C1 segment of cervical spinal cord (tissue), 14 donors: ENCODE measurements at regions not wholly inside any gene's neighbourhood (a gene's known extent, or its start where the extent isn't known, plus 50 kb on each side); places are given as distances from the start of the nearest gene placed in this dataset.
"Not testable (repeated sequence)": the region's sequence is repeated elsewhere in the genome, so short reads cannot be mapped to it uniquely, and the experiment has no call there.

Experiments used
- DNase-seq, 14 donors: peaks; one replicate each; lab custom pipeline; 2025; lab: John Stamatoyannopoulos, UW

GRCh38 chr10:34908481-34908880 lies 93.4 kb upstream of the PARD3 start:
- DNase-seq = no peak

DNA sequence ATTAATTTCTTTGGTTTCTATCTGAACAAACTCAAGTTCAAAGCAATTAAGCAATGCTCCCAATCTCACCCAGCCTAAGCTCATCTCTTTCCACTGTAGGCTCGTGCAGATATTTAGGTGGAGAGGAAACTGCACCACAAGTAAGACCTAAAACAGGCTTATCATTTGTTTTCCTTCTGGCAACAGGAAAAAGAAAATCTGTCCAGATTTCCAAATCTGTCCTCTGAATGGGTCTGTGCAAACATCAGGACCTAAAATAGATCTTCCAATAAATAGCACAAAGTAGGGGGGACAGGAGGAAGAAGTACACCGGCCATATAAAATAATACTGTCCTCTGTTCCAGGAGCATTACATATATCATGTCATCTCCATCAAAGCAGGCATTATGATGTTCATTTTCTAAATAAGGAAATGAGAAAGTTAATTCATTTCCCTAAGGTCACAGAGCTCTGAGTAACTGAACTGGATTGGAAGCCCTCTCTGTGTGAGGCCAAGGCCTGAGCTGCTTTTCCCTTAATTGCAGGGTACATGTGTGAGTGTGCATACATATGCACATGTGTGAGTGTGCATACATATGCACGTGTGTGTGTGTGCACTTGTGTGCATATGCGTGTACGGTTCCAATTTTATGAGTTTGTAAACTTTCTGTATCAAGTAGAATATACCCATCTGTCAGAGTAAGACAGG lies 92.8 kb upstream of the PARD3 start:
- no peak for DNase-seq

GRCh38 chr10:34906067-34906965 lies 91.2 kb upstream of the PARD3 start:
- no peak for DNase-seq

GRCh38 chr10:34905200-34905927 lies 90.3 kb upstream of the PARD3 start:
- DNase-seq = no peak

DNA sequence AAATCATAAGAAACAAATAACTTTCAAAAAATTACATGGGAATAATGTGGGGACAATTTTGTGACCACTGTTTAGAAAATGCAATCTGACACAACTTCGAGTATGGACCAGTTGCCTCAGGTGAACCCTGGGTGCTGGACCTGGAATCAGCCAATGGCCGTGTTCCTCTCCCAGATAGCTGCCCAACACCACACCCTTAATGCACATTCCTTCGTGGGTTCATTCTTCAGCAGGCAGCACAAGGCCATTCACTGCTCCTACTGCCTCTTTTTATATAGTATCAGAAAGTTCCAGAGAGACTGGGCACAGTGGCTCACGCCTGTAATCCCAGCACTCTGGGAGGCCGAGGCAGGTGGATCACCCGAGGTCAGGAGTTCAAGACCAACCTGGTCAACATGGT lies 89.1 kb upstream of the PARD3 start:
- no peak for DNase-seq

GRCh38 chr10:34899161-34899560 lies 84.1 kb upstream of the PARD3 start:
- DNase-seq = no peak

DNA sequence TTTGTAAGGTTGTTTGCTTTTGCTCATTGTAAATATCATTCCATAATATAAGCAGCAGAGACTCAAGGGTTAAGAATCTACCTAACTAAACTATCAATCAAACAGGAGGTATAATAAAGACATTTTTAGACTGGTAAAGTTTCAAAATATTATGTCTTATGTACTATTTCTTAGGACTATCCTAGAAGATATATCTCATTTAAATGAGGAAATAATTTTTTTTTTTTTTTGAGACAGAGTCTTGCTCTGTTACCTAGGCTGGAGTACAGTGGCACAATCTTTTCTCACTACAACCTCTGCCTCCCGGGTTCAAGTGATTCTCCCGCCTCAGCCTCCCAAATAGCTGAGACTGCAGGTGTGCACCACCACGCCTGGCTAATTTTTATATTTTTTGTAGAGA lies 80.9 kb upstream of the PARD3 start:
- no peak for DNase-seq

- not testable (repeated sequence) for DNase-seq
Observed at GRCh38 chr10:34895046-34895445, 80.0 kb upstream of the PARD3 start.

- not testable (repeated sequence) for DNase-seq
Observed at GRCh38 chr10:34892521-34892920, 77.4 kb upstream of the PARD3 start.

- no peak for DNase-seq
Observed at GRCh38 chr10:34890939-34891338, 75.8 kb upstream of the PARD3 start.

GRCh38 chr10:34889004-34889869 lies 74.1 kb upstream of the PARD3 start:
- no peak for DNase-seq

GRCh38 chr10:34886906-34887642 lies 72.0 kb upstream of the PARD3 start:
- DNase-seq = no peak

DNA sequence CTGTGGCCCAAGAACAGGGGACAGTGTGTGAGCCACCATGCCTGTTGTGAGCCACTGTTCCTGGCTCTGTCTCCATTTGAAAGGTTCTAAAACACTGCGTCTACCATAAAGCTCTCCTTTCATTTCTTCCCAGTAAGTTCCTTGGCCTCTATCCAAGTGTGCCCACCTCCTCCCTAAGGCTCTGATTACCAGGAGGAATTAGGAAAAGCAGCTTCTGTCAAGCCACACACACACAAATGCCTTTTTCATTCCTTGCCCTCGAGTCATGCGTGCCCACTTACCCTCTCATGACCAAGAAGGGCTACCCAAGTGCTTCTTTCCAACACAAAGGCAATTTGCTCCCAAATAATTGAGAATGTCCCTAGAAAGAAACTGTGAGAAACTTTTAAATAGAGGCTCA lies 70.8 kb upstream of the PARD3 start:
- DNase-seq = no peak

DNA sequence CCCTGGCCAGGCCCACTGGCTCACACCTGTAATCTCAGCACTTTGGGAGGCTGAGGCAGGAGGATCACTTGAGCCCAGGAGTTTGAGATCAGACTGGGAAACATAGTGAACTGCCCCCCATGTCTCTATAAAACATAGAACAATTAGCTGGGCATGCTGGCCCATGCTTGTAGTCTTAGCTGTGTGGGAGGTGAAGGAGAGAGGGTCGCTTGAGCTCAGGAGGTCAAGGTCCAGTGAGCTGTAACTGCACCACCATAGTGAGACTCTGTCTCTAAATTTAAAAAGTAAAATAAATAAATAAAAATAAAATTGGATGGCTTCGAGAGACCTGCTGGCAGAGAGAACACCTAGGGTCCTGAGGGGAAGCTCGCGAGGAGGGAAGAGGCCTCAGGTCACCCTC lies 69.9 kb upstream of the PARD3 start:
- no peak for DNase-seq

DNA sequence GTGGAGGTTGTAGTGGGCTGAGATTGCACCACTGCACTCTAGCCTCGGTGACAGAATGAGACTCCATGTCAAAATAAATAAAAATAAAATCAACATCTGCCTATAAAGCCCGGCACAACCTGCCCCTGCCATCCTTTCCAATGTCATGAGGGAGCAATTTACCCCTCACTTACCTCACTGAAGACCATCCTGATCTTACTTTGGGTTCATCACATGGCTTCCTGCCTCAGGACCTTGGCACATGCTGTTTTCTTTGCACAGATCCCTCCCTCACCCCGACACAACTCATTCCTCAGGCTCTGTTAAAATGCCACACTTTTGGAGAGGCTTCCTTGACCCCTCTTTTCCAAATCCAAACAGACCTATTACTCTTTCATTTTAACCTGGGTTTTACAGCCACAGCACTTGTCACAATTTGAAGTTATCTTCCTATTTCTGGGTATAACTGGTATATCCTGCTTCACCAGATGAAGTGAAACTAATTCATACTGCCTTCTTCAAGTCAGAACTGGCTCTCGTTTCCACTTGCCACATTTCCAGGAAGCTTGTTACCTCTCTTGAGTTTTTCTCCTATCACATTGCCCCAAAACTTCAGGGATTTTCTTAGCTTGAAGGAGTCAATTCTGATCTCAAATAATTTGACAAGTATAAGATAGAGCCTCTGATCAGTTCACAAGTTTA lies 69.3 kb upstream of the PARD3 start:
- no peak for DNase-seq

GRCh38 chr10:34880817-34881216 lies 65.7 kb upstream of the PARD3 start:
- no peak for DNase-seq

- DNase-seq = not testable (repeated sequence)
Observed at GRCh38 chr10:34878651-34879050, 63.6 kb upstream of the PARD3 start.

- DNase-seq = no peak
Observed at GRCh38 chr10:34875061-34875460, 60.0 kb upstream of the PARD3 start.

- DNase-seq = no peak
Observed at GRCh38 chr10:34872820-34873219, 57.7 kb upstream of the PARD3 start.
